HepG2 (cell line): ENCODE measurements at regions not wholly inside any gene's neighbourhood (a gene's known extent, or its start where the extent isn't known, plus 50 kb on each side); places are given as distances from the start of the nearest gene placed in this dataset.

ENCODE experiments used
- ATAC-seq: fragments of 200-7000 bp; cut with Tn5 transposase; 3 replicates; pipeline ENCODE4 v1.9.1; 2020; ENCODE audit warnings: mild to moderate bottlenecking, moderate library complexity
- BruUV-seq: library from RNA; stranded (reverse); fragments of 400-500 nt; replicated peaks from 2 replicates; lab custom pipeline; 2021; lab: Mats Ljungman, UMichigan
- CTCF ChIA-PET: fragments of 300-600 bp; formaldehyde crosslinking; extraction: SDS; loops from one replicate; lab custom pipeline; 2021; ENCODE audit warnings: low total read pairs, inconsistent platforms, low intra/inter-chr PET ratio; lab: Yijun Ruan, JAX
- POLR2A ChIA-PET: fragments of 350-600 bp; sonication (Branson Sonifier 250); formaldehyde crosslinking; loops from one replicate; lab custom pipeline; 2020; ENCODE audit warnings: antibody characterized with exemption, inconsistent platforms; lab: Yijun Ruan, JAX
- DNase-seq: peaks from one replicate; pipeline ENCODE4 v3.0.0-alpha.2; 2015; ENCODE audit warnings: low spot score
- FAIRE-seq: peaks from 3 replicates; lab custom pipeline; 2011; peaks lifted over from hg19 to GRCh38; lab: Jason Lieb, UNC
- H2AFZ ChIP-seq: one replicate; pipeline ENCODE4 v1.6.1; 2011; ENCODE audit warnings: low read length, inconsistent platforms
- H3K27ac ChIP-seq: fragments of 300-600 bp; 3 replicates; pipeline ENCODE4 v1.8.0; 2011; ENCODE audit warnings: mixed run types, mild to moderate bottlenecking, mixed read lengths, low read length, inconsistent platforms; ENCODE audit not compliant: insufficient read depth; ENCODE audit errors: extremely low read length
- H3K27me3 ChIP-seq, 2 experiments: fragments of 200-600 bp in 1 of 2; 2 replicates in 1 of 2; 3 replicates in 1 of 2; pipeline versions ENCODE4 v1.6.0 to v1.8.0; 2011; ENCODE audit warnings: low read length in 2 of 2, mild to moderate bottlenecking in 2 of 2, moderate library complexity in 2 of 2, inconsistent platforms in 1 of 2; ENCODE audit not compliant: insufficient read depth in 2 of 2, control insufficient read depth in 1 of 2
- H3K36me3 ChIP-seq, 2 experiments: fragments of 200-600 bp in 1 of 2; replicated peaks in 1 of 2; 2 replicates in 1 of 2; 3 replicates in 1 of 2; pipeline versions ENCODE4 v1.5.1 to v1.8.0; 2011; ENCODE audit warnings: low read length in 2 of 2, inconsistent platforms in 1 of 2; ENCODE audit not compliant: insufficient read depth in 2 of 2, control insufficient read depth in 1 of 2
- H3K4me1 ChIP-seq: 2 replicates; pipeline ENCODE4 v1.5.1; 2012; ENCODE audit warnings: low read length, inconsistent platforms; ENCODE audit not compliant: insufficient read depth
- H3K4me2 ChIP-seq: 2 replicates; pipeline ENCODE4 v1.6.0; 2011; ENCODE audit warnings: low read depth, low read length, inconsistent platforms
- H3K4me3 ChIP-seq, 3 experiments: fragments of 200-600 bp in 1 of 3; sonication (generic), shearing (Covaris generic) in 1 of 3; replicated peaks in 1 of 3; 2 replicates each; pipeline ENCODE4 v1.5.1; 2011 to 2016; ENCODE audit warnings: low read length in 3 of 3, inconsistent platforms in 2 of 3, low read depth in 2 of 3, mild to moderate bottlenecking in 2 of 3, control low read depth in 1 of 3, mixed read lengths in 1 of 3; ENCODE audit not compliant: insufficient read depth in 1 of 3
- H3K79me2 ChIP-seq: one replicate; pipeline ENCODE4 v1.6.1; 2011; ENCODE audit warnings: low read length, inconsistent platforms; ENCODE audit not compliant: insufficient read depth
- H3K9ac ChIP-seq: 2 replicates; pipeline ENCODE4 v1.6.0; 2011; ENCODE audit warnings: mild to moderate bottlenecking, low read depth, low read length, inconsistent platforms; ENCODE audit not compliant: insufficient read depth
- H3K9me3 ChIP-seq: 2 replicates; pipeline ENCODE4 v1.5.1; 2012; ENCODE audit warnings: mild to moderate bottlenecking, low read length
- H4K20me1 ChIP-seq: 2 replicates; pipeline ENCODE4 v1.6.0; 2011; ENCODE audit warnings: inconsistent platforms, mild to moderate bottlenecking, low read length, moderate library complexity; ENCODE audit not compliant: insufficient read depth
- AGO2 ChIP-seq: fragments of 200-400 bp; formaldehyde crosslinking; optimal IDR thresholded peaks from 2 replicates; pipeline ENCODE3; 2017; ENCODE audit warnings: mild to moderate bottlenecking, low read depth, low read length, moderate library complexity
- ATF4 ChIP-seq, 2 experiments: fragments of 450-650 bp in 1 of 2; sonication (generic) in 1 of 2; formaldehyde crosslinking; IDR thresholded peaks; 2 replicates each; pipeline versions ENCODE4 v1.5.0 to v1.8.0; 2020 to 2022; ENCODE audit warnings: mild to moderate bottlenecking in 1 of 2, missing genetic modification reagents in 1 of 2
- ATRX ChIP-seq: sonication (generic); formaldehyde crosslinking; IDR thresholded peaks from 2 replicates; pipeline ENCODE4 v1.4.0; 2020; ENCODE audit warnings: missing genetic modification reagents, borderline replicate concordance
- CBFB ChIP-seq: sonication (generic); formaldehyde crosslinking; IDR thresholded peaks from 2 replicates; pipeline ENCODE4 v1.4.0; 2020; ENCODE audit warnings: missing genetic modification reagents
- GMEB2 ChIP-seq: IDR thresholded peaks from 2 replicates; pipeline ENCODE4 v1.6.1; 2016; ENCODE audit warnings: missing biosample characterization, missing genetic modification reagents, low read depth
- KDM5B ChIP-seq: sonication (generic); formaldehyde crosslinking; IDR thresholded peaks from 2 replicates; pipeline ENCODE4 v1.4.0; 2020; ENCODE audit warnings: missing genetic modification reagents, mild to moderate bottlenecking, borderline replicate concordance
- MBD4 ChIP-seq: IDR thresholded peaks from 2 replicates; pipeline ENCODE4 v1.6.1; 2012; ENCODE audit warnings: low read length, inconsistent platforms, borderline replicate concordance
- SKIL ChIP-seq: sonication (generic); formaldehyde crosslinking; IDR thresholded peaks from 2 replicates; pipeline ENCODE4 v1.8.0; 2022; ENCODE audit warnings: missing genetic modification reagents, mild to moderate bottlenecking, moderate library complexity, borderline replicate concordance
- WIZ ChIP-seq: sonication (generic); formaldehyde crosslinking; IDR thresholded peaks from 2 replicates; pipeline ENCODE4 v1.5.1; 2020; ENCODE audit warnings: mild to moderate bottlenecking, missing genetic modification reagents
- ZNF142 ChIP-seq: sonication (generic); formaldehyde crosslinking; IDR thresholded peaks from 2 replicates; pipeline ENCODE4 v1.4.0; 2020; ENCODE audit warnings: missing genetic modification reagents
- ZNF235 ChIP-seq: sonication (generic); formaldehyde crosslinking; IDR thresholded peaks from 2 replicates; pipeline ENCODE4 v1.8.1; 2023; ENCODE audit warnings: mild to moderate bottlenecking, missing genetic modification reagents, borderline replicate concordance
- WGBS: methylation state at CpG from one replicate; pipeline ENCODE4 v1.1.6; 2017; ENCODE audit warnings: low lambda C conversion rate; 5-methylcytosine and 5-hydroxymethylcytosine counted together
- in situ Hi-C: cut with HindIII; loops from 2 replicates; pipeline ENCODE4 v1.10.0; 2017; ENCODE audit warnings: low pct_unique_long_range_greater_than_20kb; ENCODE audit not compliant: extremely low pct_ligation_motif_present
- intact Hi-C: fragments of 100-400 bp; cut with micrococcal nuclease; formaldehyde crosslinking; loops from one replicate; pipeline ENCODE4 v1.10.0; 2022; ENCODE audit not compliant: unreplicated experiment

GRCh38 chr6:91572878-91573277 is 986.0 kb upstream of the MAP3K7 start (continued):
- no peak for TF ChIP-seq ATF4 (CRISPR knock-in tag; IDR thresholded peaks at IDR 0.05)
- no peak for TF ChIP-seq ZNF235 (CRISPR knock-in tag)
- TF ChIP-seq MBD4: no peak
- no peak for TF ChIP-seq AGO2
- TF ChIP-seq KDM5B (CRISPR knock-in tag): no peak

GRCh38 chr6:91569071-91569470 is 982.2 kb upstream of the MAP3K7 start:
- Histone ChIP-seq H3K36me3 (no peaks in the 10 kb centered on the region), H3K27me3 (no peaks in the 10 kb centered on the region), H3K4me1 (no peaks in the 10 kb centered on the region), H3K9me3 (no peaks in the 10 kb centered on the region), H3K27ac (no peak overlapping the region), H3K79me2 (no peaks in the 10 kb centered on the region), H3K4me3 (no peak overlapping the region), H3K9ac (no peak overlapping the region), H4K20me1 (no peaks in the 10 kb centered on the region), H3K4me2 (no peak overlapping the region), H2AFZ (no peak overlapping the region)
- ChIA-PET POLR2A (no interaction called here), CTCF (no interaction called here)
- in situ Hi-C loops: no loop called here
- intact Hi-C loops: no loop called here
- DNase-seq (no peak), ATAC-seq (no peak), FAIRE-seq (no peak)
- 4% methylated on average over 2 of the region's 2 CpGs for WGBS
- BruUV-seq: no TSS peak
- TF ChIP-seq KDM5B (CRISPR knock-in tag) (no peak), ATRX (no peak), CBFB (CRISPR knock-in tag) (no peak), GMEB2 (no peak), SKIL (CRISPR knock-in tag) (no peak), ZNF142 (CRISPR knock-in tag) (no peak), WIZ (no peak)
